Natural killer cell treated with Interleukin-12 subunit alpha and Interleukin-12 subunit beta and Interleukin-15 and Interleukin-18, amount 100 ng/mL, for 72 hours (primary cell): ENCODE measurements at regions not wholly inside any gene's neighbourhood (a gene's known extent, or its start where the extent isn't known, plus 50 kb on each side); places are given as distances from the start of the nearest gene placed in this dataset.

Experiments used
- ATAC-seq, 2 donors: fragments of 150-1000 bp; cut with Tn5 transposase in 1 of 2; sonication (Bioruptor Pico), chemical (Tn5 transposase) in 1 of 2; 2 replicates each; pipeline ENCODE4 v1.10.0; 2021
- DNase-seq: peaks from one replicate; pipeline ENCODE4 v3.0.0; 2022; ENCODE audit warnings: low spot score
- H3K27ac Mint-ChIP-seq, 2 donors: 1 replicate in 1 of 2; 2 replicates in 1 of 2; pipeline ENCODE4 v1.8.0; 2022; ENCODE audit warnings: mixed read lengths in 2 of 2, mild to moderate bottlenecking in 1 of 2, moderate library complexity in 1 of 2
- H3K27me3 Mint-ChIP-seq, 2 donors: 1 replicate in 1 of 2; 2 replicates in 1 of 2; pipeline ENCODE4 v1.8.0; 2022; ENCODE audit warnings: mixed read lengths in 2 of 2
- H3K36me3 Mint-ChIP-seq: one replicate; pipeline ENCODE4 v1.8.0; 2022; ENCODE audit warnings: mixed read lengths
- H3K4me1 Mint-ChIP-seq, 2 donors: 1 replicate in 1 of 2; 2 replicates in 1 of 2; pipeline ENCODE4 v1.8.0; 2022; ENCODE audit warnings: low read depth in 2 of 2, mixed read lengths in 2 of 2, mild to moderate bottlenecking in 1 of 2
- H3K4me3 Mint-ChIP-seq: one replicate; pipeline ENCODE4 v1.8.0; 2022; ENCODE audit warnings: mixed read lengths
- H3K9me3 Mint-ChIP-seq: 2 replicates; pipeline ENCODE4 v1.8.0; 2022; ENCODE audit warnings: mixed read lengths

DNA sequence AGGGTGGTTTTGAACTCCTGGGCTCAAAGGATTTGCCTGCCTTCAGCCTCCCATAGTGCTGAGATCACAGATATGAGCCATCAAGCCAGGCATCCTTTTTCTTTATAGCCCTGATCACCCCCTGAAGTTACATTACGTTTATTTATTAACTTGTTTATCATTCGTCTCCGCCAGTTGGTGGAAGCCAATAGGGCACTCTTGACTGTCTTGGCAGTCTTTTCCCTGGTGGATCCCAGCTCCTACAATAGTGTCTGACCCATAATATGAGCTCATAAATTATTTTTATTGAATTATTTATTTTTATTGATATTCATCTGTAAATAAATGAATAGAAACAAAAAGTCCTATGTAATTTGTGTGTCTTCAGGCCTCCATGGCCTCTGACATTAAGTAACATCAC lies 484.3 kb upstream of the FAT1 start:
- ATAC-seq (no peak), DNase-seq (no peak)
- Mint-ChIP-seq H3K36me3 (peaks cover 5% of the 10 kb centered on the region), H3K27ac (no peak overlapping the region), H3K27me3 (no peaks in the 10 kb centered on the region), H3K4me1 (no peaks in the 10 kb centered on the region), H3K9me3 (peaks cover 22% of the 10 kb centered on the region), H3K4me3 (no peak overlapping the region)

DNA sequence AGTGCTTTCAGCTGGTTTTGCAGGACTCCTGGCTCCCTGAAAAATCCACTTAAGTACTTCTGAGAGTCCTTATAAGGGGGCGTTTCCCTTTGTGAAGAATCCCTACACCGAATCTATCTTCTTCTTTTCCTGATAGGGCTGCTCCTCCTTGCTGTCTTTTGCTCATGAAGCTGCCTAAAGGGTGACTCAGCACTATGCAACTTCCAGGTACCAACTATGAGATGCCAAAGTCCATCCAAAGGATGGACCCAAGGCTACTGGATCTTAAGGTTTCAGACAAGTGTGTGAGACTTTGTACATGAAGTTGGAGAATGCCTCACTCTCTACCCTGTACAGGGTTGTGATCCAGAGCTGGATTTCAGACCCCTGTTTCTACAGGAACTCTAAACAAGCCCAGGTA lies 485.0 kb upstream of the FAT1 start:
- H3K9me3 Mint-ChIP-seq, result peaks cover 27% of the 10 kb centered on the region
- no peak overlapping the region for H3K4me3 Mint-ChIP-seq
- no peak overlapping the region for H3K27ac Mint-ChIP-seq

GRCh38 chr4:187209921-187210613 lies 486.4 kb upstream of the FAT1 start:
- H3K27me3 Mint-ChIP-seq, result no peaks in the 10 kb centered on the region
- DNase-seq (no peak), ATAC-seq (no peak)
- no peak overlapping the region for H3K27ac Mint-ChIP-seq
- H3K4me1 Mint-ChIP-seq, result no peaks in the 10 kb centered on the region
- peaks cover 27% of the 10 kb centered on the region for H3K9me3 Mint-ChIP-seq
- H3K4me3 Mint-ChIP-seq, result no peak overlapping the region
- H3K36me3 Mint-ChIP-seq, result peaks cover 5% of the 10 kb centered on the region

More for the DNA sequence above, 485.0 kb upstream of the FAT1 start:
- Mint-ChIP-seq H3K4me1 (no peaks in the 10 kb centered on the region), H3K36me3 (peaks cover 5% of the 10 kb centered on the region), H3K27me3 (no peaks in the 10 kb centered on the region)
- DNase-seq, result no peak
- no peak for ATAC-seq

DNA sequence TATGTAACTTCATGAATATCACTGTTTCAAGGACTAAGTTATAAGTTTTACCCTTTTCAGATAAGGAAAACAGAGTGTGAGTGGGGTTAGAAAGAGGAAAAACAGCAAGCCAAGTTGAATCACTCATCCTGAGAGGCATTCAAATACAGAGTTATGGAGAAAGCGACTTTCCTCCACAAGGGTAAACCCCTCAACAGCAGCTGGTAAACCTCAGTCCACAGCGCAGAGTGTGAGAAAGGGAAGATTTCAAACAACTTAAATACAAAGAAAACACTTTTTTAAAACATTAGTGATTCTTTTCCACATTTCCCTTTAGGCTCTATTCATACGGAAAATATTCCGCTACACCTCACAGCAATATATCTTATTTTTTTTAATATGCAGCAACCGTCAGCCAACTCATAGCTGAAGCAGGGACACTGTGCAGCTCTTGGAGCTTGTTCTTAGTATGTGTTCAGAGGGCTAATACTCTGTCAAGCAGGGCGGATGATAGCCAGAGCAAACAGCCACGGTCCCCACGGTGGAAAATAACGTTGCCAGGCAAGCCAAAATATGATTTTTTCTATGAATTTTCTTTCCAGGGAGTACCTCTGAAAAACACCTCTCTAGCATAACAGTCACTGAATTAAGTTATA lies 488.9 kb upstream of the FAT1 start:
- ATAC-seq (no peak), DNase-seq (no peak)
- Mint-ChIP-seq H3K27ac (no peak overlapping the region), H3K36me3 (peaks cover 13% of the 10 kb centered on the region), H3K9me3 (peaks cover 26% of the 10 kb centered on the region), H3K4me3 (no peak overlapping the region), H3K27me3 (no peaks in the 10 kb centered on the region), H3K4me1 (no peaks in the 10 kb centered on the region)

- no peak overlapping the region for H3K27ac Mint-ChIP-seq
- peaks cover 13% of the 10 kb centered on the region for H3K36me3 Mint-ChIP-seq
- DNase-seq (no peak), ATAC-seq (no peak)
- H3K4me3 Mint-ChIP-seq, result no peak overlapping the region
- H3K9me3 Mint-ChIP-seq, result peaks cover 18% of the 10 kb centered on the region
- H3K4me1 Mint-ChIP-seq, result no peaks in the 10 kb centered on the region
- H3K27me3 Mint-ChIP-seq, result no peaks in the 10 kb centered on the region
These were observed 491.8 kb upstream of the FAT1 start for GRCh38 chr4:187215438-187215837.

- no peaks in the 10 kb centered on the region for H3K4me1 Mint-ChIP-seq
- H3K36me3 Mint-ChIP-seq, result peaks cover 8% of the 10 kb centered on the region
- no peaks in the 10 kb centered on the region for H3K27me3 Mint-ChIP-seq
- DNase-seq (no peak), ATAC-seq (no peak)
- H3K27ac Mint-ChIP-seq, result no peak overlapping the region
- H3K4me3 Mint-ChIP-seq, result no peak overlapping the region
- no peaks in the 10 kb centered on the region for H3K9me3 Mint-ChIP-seq
These were observed 495.1 kb upstream of the FAT1 start for GRCh38 chr4:187218705-187219245.

GRCh38 chr4:187224560-187224959 lies 500.9 kb upstream of the FAT1 start:
- Mint-ChIP-seq H3K27me3 (no peaks in the 10 kb centered on the region), H3K4me3 (no peak overlapping the region)
- ATAC-seq, result no peak

DNA sequence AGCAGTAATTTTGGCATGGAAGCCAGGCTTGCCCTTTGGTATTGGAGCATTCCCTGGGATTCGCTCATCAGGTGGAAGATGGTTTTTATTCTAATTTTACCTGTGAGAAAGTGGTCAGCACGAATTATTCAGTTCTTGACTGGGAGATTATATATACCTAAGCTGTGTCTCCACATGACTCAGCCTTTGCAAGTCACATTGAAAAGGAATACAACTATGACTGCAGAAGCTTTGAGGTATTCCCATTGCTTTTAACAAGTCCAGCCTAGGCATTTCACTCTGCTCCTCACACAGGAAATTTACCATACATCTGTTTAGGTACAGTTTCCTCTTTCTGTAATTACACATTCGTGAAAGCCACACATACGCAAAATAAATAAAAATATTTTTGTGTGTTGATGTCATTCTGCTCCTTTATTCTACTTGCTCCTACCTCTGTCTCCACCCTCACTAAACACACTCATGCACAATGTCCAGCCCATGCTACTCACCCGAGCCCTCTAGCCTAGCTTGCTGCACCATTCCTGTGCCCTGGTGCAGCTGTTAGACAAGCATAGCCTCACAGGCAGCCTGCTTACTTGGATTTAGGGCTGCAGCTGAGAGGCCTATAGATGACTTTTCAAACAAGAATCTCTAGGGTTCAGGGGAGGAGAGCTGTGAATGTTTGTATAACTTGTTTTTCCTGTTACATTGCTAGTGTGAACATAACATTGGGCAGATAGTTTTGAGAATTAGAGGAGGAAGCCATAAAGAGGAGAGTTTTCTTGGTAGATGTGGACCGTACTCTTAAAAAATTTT lies 504.4 kb upstream of the FAT1 start:
- no peaks in the 10 kb centered on the region for H3K27me3 Mint-ChIP-seq
- ATAC-seq, result no peak
- no peak overlapping the region for H3K27ac Mint-ChIP-seq
- no peaks in the 10 kb centered on the region for H3K4me1 Mint-ChIP-seq
- peaks cover 21% of the 10 kb centered on the region for H3K9me3 Mint-ChIP-seq
- DNase-seq, result no peak
- H3K4me3 Mint-ChIP-seq, result no peak overlapping the region
- peaks cover 11% of the 10 kb centered on the region for H3K36me3 Mint-ChIP-seq

More at GRCh38 chr4:187224560-187224959, 500.9 kb upstream of the FAT1 start:
- H3K4me1 Mint-ChIP-seq, result no peaks in the 10 kb centered on the region
- H3K36me3 Mint-ChIP-seq, result peaks cover 11% of the 10 kb centered on the region
- no peak overlapping the region for H3K27ac Mint-ChIP-seq
- DNase-seq, result no peak
- peaks cover 17% of the 10 kb centered on the region for H3K9me3 Mint-ChIP-seq

DNA sequence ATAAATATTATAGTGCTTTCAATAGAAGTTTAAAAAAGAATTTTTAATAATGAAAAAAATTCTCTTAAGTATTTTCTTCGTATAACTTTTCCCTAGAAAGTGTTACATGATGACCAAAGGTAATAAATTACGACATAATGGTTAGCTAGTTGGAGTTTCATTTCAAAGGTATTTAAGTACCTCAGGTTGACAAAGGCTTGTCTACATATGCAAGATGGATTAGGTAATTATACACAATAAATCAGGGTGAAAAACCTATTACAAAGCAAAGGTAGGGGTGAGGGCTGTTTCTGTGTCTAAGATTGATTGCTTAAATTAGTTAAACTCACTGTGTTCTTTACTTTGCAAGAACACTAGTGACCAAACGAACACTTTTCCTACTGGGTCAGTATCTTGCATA lies 508.5 kb upstream of the FAT1 start:
- no peak overlapping the region for H3K4me3 Mint-ChIP-seq
- ATAC-seq (no peak), DNase-seq (no peak)
- no peak overlapping the region for H3K27ac Mint-ChIP-seq
- peaks cover 12% of the 10 kb centered on the region for H3K9me3 Mint-ChIP-seq
- no peaks in the 10 kb centered on the region for H3K27me3 Mint-ChIP-seq
- no peaks in the 10 kb centered on the region for H3K4me1 Mint-ChIP-seq
- peaks cover 6% of the 10 kb centered on the region for H3K36me3 Mint-ChIP-seq

GRCh38 chr4:187232796-187233195 lies 509.1 kb upstream of the FAT1 start:
- H3K36me3 Mint-ChIP-seq, result peaks cover 6% of the 10 kb centered on the region
- DNase-seq (no peak), ATAC-seq (no peak)
- no peak overlapping the region for H3K27ac Mint-ChIP-seq
- peaks cover 8% of the 10 kb centered on the region for H3K9me3 Mint-ChIP-seq
- H3K27me3 Mint-ChIP-seq, result no peaks in the 10 kb centered on the region
- H3K4me1 Mint-ChIP-seq, result no peaks in the 10 kb centered on the region
- H3K4me3 Mint-ChIP-seq, result no peak overlapping the region

GRCh38 chr4:187235456-187236170 lies 512.0 kb upstream of the FAT1 start:
- no peak for DNase-seq
- no peaks in the 10 kb centered on the region for H3K4me1 Mint-ChIP-seq
- ATAC-seq, result no peak
- H3K27ac Mint-ChIP-seq, result no peak overlapping the region
- H3K4me3 Mint-ChIP-seq, result no peak overlapping the region
- no peaks in the 10 kb centered on the region for H3K27me3 Mint-ChIP-seq
- peaks cover 5% of the 10 kb centered on the region for H3K36me3 Mint-ChIP-seq
- peaks cover 9% of the 10 kb centered on the region for H3K9me3 Mint-ChIP-seq

DNA sequence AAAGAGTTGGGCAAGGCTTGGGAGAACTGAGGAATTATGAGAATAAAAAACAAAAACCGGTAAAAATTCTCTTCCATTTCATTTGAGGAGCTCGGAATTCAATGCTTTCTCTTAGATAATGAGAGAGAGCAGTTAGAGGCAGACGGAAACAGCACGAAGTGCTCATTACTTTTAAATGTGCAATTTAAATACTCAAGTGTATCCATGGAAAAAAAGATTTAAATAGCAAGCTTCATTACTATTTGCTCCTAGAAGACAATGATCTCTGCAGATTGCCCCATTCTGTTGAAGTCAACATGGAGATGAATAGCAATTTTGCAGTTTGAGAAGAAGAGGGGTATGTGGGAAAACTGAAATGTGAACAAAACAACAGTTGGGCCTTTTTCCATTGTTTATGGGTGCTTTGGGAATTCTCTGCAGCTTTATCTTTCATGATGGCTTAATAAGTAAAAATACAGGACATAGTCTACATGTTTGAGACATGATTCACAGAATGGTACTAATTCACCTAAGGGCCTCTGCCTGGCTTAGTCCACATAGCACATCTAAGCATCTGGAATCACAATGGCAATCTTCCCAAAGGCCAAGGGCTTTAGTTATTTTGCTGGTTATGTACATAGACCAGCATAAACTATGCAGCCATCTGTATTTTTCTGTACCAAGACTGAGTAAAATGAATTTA lies 512.7 kb upstream of the FAT1 start:
- no peak overlapping the region for H3K27ac Mint-ChIP-seq
- ATAC-seq (no peak), DNase-seq (no peak)
- peaks cover 4% of the 10 kb centered on the region for H3K9me3 Mint-ChIP-seq
- H3K4me3 Mint-ChIP-seq, result no peak overlapping the region
- H3K27me3 Mint-ChIP-seq, result no peaks in the 10 kb centered on the region
- peaks cover 5% of the 10 kb centered on the region for H3K36me3 Mint-ChIP-seq
- H3K4me1 Mint-ChIP-seq, result no peaks in the 10 kb centered on the region

DNA sequence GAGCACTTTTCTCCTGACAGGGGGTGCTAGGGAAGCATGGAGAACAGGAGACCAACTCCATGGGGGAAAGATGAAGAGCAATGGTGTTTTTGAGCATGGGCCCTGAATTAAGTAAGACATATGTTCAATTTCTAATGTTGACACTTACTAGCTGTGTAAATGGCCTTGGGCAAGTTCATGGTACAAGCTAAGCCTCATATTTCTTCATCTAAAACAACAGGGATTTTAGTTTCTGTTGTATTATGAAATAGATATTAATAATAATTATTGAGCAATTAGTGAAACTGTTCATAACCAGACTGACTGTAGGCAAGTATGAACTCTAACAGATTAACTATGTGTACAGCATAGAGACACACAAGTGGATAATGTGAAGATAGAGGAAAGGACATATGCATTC lies 515.0 kb upstream of the FAT1 start:
- H3K27ac Mint-ChIP-seq, result no peak overlapping the region
- H3K4me1 Mint-ChIP-seq, result no peaks in the 10 kb centered on the region
- peaks cover 8% of the 10 kb centered on the region for H3K36me3 Mint-ChIP-seq
- H3K9me3 Mint-ChIP-seq, result peaks cover 8% of the 10 kb centered on the region
- H3K27me3 Mint-ChIP-seq, result no peaks in the 10 kb centered on the region
- no peak overlapping the region for H3K4me3 Mint-ChIP-seq
- ATAC-seq (no peak), DNase-seq (no peak)
